ENCODE measurements at regions not wholly inside any gene's neighbourhood (a gene's known extent, or its start where the extent isn't known, plus 50 kb on each side); places are given as distances from the start of the nearest gene placed in this dataset.

GRCh38 chr12:9258676-9259075 lies 50.5 kb upstream of the PZP start:
- TF ChIP-seq, protein P1, sequence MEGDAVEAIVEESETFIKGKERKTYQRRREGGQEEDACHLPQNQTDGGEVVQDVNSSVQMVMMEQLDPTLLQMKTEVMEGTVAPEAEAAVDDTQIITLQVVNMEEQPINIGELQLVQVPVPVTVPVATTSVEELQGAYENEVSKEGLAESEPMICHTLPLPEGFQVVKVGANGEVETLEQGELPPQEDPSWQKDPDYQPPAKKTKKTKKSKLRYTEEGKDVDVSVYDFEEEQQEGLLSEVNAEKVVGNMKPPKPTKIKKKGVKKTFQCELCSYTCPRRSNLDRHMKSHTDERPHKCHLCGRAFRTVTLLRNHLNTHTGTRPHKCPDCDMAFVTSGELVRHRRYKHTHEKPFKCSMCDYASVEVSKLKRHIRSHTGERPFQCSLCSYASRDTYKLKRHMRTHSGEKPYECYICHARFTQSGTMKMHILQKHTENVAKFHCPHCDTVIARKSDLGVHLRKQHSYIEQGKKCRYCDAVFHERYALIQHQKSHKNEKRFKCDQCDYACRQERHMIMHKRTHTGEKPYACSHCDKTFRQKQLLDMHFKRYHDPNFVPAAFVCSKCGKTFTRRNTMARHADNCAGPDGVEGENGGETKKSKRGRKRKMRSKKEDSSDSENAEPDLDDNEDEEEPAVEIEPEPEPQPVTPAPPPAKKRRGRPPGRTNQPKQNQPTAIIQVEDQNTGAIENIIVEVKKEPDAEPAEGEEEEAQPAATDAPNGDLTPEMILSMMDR (IDR thresholded peaks at IDR 0.05; ENCODE audit: low read length) = no peak
- no peak for TF ChIP-seq EZH2 (IDR thresholded peaks at IDR 0.05; ENCODE audit: borderline replicate concordance, low read length)
